ENCODE measurements at regions not wholly inside any gene's neighbourhood (a gene's known extent, or its start where the extent isn't known, plus 50 kb on each side); places are given as distances from the start of the nearest gene placed in this dataset.
A peak's percentile ranks its signal among the peaks of the same experiment; 100 is the strongest.

- TF ChIP-seq CTCF (conservative IDR thresholded peaks at IDR 0.05; ENCODE audit: low read depth in 2 of 2) (no peak), JUNB (IDR thresholded peaks at IDR 0.05; ENCODE audit: unreplicated experiment) (no peak)
Measured at GRCh38 chr1:108075055-108075454, 110.1 kb upstream of the VAV3 start (continued).

GRCh38 chr1:108072776-108073175, 107.8 kb upstream of the VAV3 start:
- DNase-seq (ENCODE audit: low spot score), result no peak
- Mint-ChIP-seq H3K9me3 (no peaks in the 10 kb centered on the region), H3K27ac (no peak overlapping the region), H3K4me1 (no peaks in the 10 kb centered on the region), H3K27me3 (ENCODE audit: insufficient read depth, low read depth, poor library complexity) (no peaks in the 10 kb centered on the region), H3K4me3 (no peak overlapping the region), H3K36me3 (ENCODE audit: low read depth) (no peaks in the 10 kb centered on the region)
- no peak for ATAC-seq
- Histone ChIP-seq H3K4me1 (ENCODE audit: insufficient read depth) (no peaks in the 10 kb centered on the region), H2AFZ (no peak overlapping the region), H3K9me2 (ENCODE audit: insufficient read depth) (no peaks in the 10 kb centered on the region), H3K36me3 (ENCODE audit: insufficient read depth) (no peaks in the 10 kb centered on the region), H3K27me3 (ENCODE audit: insufficient read depth) (no peaks in the 10 kb centered on the region), H3K79me2 (replicated peaks; ENCODE audit: insufficient read depth) (no peaks in the 10 kb centered on the region), H3K4me2 (no peak overlapping the region), H3K27ac (ENCODE audit: low read depth) (no peak overlapping the region), H4K20me1 (replicated peaks; ENCODE audit: insufficient read depth) (no peaks in the 10 kb centered on the region), H3F3A (replicated peaks; ENCODE audit: low read depth) (no peaks in the 10 kb centered on the region), H3K4me3 (no peak overlapping the region)
- TF ChIP-seq POLR2AphosphoS5 (IDR thresholded peaks at IDR 0.05; ENCODE audit: low read depth) (no peak), ZNF331 (CRISPR knock-in tag; IDR thresholded peaks at IDR 0.05; ENCODE audit: low read depth) (no peak), EZH2 (IDR thresholded peaks at IDR 0.05; ENCODE audit: low read depth, unreplicated experiment) (no peak), NANOG (IDR thresholded peaks at IDR 0.05; ENCODE audit: borderline replicate concordance) (no peak)

GRCh38 chr1:108072212-108072611, 107.2 kb upstream of the VAV3 start:
- H4K20me1 ChIP-seq (replicated peaks; ENCODE audit: insufficient read depth), result no peaks in the 10 kb centered on the region
- H3K9me2 ChIP-seq (ENCODE audit: insufficient read depth), result no peaks in the 10 kb centered on the region
- DNase-seq (ENCODE audit: low spot score), result no peak
- Mint-ChIP-seq H3K36me3 (ENCODE audit: low read depth) (no peaks in the 10 kb centered on the region), H3K4me1 (no peaks in the 10 kb centered on the region), H3K9me3 (no peaks in the 10 kb centered on the region), H3K27me3 (ENCODE audit: insufficient read depth, low read depth, poor library complexity) (no peaks in the 10 kb centered on the region), H3K27ac (no peak overlapping the region), H3K4me3 (no peak overlapping the region)
- H3K27ac ChIP-seq (ENCODE audit: low read depth), result no peak overlapping the region
- no peak for ATAC-seq
- H3K27me3 ChIP-seq (ENCODE audit: insufficient read depth), result no peaks in the 10 kb centered on the region
- no peaks in the 10 kb centered on the region for H3K4me1 ChIP-seq (ENCODE audit: insufficient read depth)
- no peaks in the 10 kb centered on the region for H3K36me3 ChIP-seq (ENCODE audit: insufficient read depth)
- 0 out of 2 replicates have a peak overlapping the region, but pooled peaks have one; percentile 28 for H2AFZ ChIP-seq
- H3K4me3 ChIP-seq, result no peak overlapping the region
- H3K79me2 ChIP-seq (replicated peaks; ENCODE audit: insufficient read depth), result no peaks in the 10 kb centered on the region
- H3K4me2 ChIP-seq, result no peak overlapping the region
- no peaks in the 10 kb centered on the region for H3F3A ChIP-seq (replicated peaks; ENCODE audit: low read depth)
- TF ChIP-seq REST (IDR thresholded peaks at IDR 0.05; ENCODE audit: unreplicated experiment) (no peak), CREB1 (CRISPR knock-in tag; IDR thresholded peaks at IDR 0.05; ENCODE audit: low read depth) (no peak), JUNB (IDR thresholded peaks at IDR 0.05; ENCODE audit: unreplicated experiment) (no peak), ETS1 (IDR thresholded peaks at IDR 0.05) (no peak), EZH2 (IDR thresholded peaks at IDR 0.05; ENCODE audit: low read depth, unreplicated experiment) (no peak), STAT1 (IDR thresholded peaks at IDR 0.05; ENCODE audit: unreplicated experiment) (no peak), NANOG (IDR thresholded peaks at IDR 0.05; ENCODE audit: borderline replicate concordance) (no peak)

All from GM23338 (cell line).